Body of pancreas (tissue), 4 donors: ENCODE measurements at regions not wholly inside any gene's neighbourhood (a gene's known extent, or its start where the extent isn't known, plus 50 kb on each side); places are given as distances from the start of the nearest gene placed in this dataset.

ENCODE experiments used
- ATAC-seq: fragments of 150-250 bp; one replicate; pipeline ENCODE4 v1.9.1; 2016
- DNase-seq, 4 donors: peaks; one replicate each; pipeline ENCODE4 v3.0.0-alpha.2; 2019
- H3K27ac ChIP-seq, 4 donors: fragments of 200-600 bp; sonication (generic); 1 replicate in 3 of 4; 2 replicates in 1 of 4; pipeline versions ENCODE4 v1.5.1 to v1.6.1; 2016 to 2019; ENCODE audit warnings: mild to moderate bottlenecking in 1 of 4, mixed read lengths in 1 of 4, moderate library complexity in 1 of 4
- H3K27me3 ChIP-seq, 2 donors: fragments of 200-600 bp; sonication (generic); one replicate each; pipeline ENCODE4 v1.6.0; 2016; ENCODE audit warnings: mild to moderate bottlenecking in 1 of 2
- H3K36me3 ChIP-seq, 2 donors: fragments of 200-600 bp; sonication (generic); replicated peaks in 1 of 2; 2 replicates each; pipeline ENCODE4 v1.5.1; 2016; ENCODE audit warnings: low read depth in 2 of 2; ENCODE audit not compliant: insufficient read depth in 1 of 2
- H3K4me1 ChIP-seq: fragments of 200-600 bp; sonication (generic); one replicate; pipeline ENCODE4 v1.6.0; 2016
- H3K4me3 ChIP-seq, 2 donors: fragments of 200-600 bp; sonication (generic); 1 replicate in 1 of 2; 2 replicates in 1 of 2; pipeline ENCODE4 v1.5.1; 2016 to 2019
- H3K9me3 ChIP-seq, 3 donors: fragments of 200-600 bp; sonication (generic); 1 replicate in 2 of 3; 2 replicates in 1 of 3; pipeline ENCODE4 v1.5.1; 2016
- POLR2A ChIP-seq, 3 donors: fragments of 450-650 bp; IDR thresholded peaks; one replicate each; pipeline ENCODE4 v1.6.1; 2016; ENCODE audit warnings: antibody characterized with exemption in 3 of 3, mild to moderate bottlenecking in 2 of 3
- WGBS, 2 donors: methylation state at CpG; one replicate each; pipeline ENCODE4 v1.1.5; 2017; 5-methylcytosine and 5-hydroxymethylcytosine counted together
- intact Hi-C: fragments of 100-400 bp; cut with DNase I; formaldehyde crosslinking; loops from one replicate; pipeline ENCODE4 v1.15.1; 2023
- TF ChIP-seq, protein P1 (sequence below), 7 experiments: fragments of 450-650 bp in 4 of 7; fragments of 200-600 bp in 3 of 7; sonication (generic) in 3 of 7; IDR thresholded peaks; one replicate each; pipeline ENCODE4 v1.5.1; 2016 to 2019; ENCODE audit warnings: antibody characterized with exemption in 7 of 7

DNA sequence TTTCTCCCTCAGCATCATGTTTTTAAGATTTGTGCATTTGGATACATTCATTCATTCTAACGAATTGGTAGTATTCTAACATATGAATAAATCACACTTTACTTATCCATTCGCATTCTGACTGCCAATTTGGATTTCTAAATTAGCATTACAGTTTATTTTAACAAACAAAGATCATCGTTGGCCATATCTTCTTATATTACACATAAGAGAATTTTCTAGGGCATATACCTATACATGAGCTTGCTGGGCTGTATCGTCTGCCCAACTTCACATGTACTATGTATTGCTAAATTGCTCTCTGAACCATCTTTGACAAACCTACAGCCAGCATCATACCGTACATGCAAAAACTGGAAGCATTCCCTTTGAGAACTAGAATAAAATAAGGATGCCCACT is 265.8 kb upstream of the PPP2R3A start:
- no peak for ATAC-seq
- Histone ChIP-seq H3K9me3 (no peaks in the 10 kb centered on the region), H3K27ac (no peak overlapping the region), H3K4me1 (no peaks in the 10 kb centered on the region), H3K27me3 (no peaks in the 10 kb centered on the region), H3K4me3 (no peak overlapping the region), H3K36me3 (no peaks in the 10 kb centered on the region)
- TF ChIP-seq, protein P1, sequence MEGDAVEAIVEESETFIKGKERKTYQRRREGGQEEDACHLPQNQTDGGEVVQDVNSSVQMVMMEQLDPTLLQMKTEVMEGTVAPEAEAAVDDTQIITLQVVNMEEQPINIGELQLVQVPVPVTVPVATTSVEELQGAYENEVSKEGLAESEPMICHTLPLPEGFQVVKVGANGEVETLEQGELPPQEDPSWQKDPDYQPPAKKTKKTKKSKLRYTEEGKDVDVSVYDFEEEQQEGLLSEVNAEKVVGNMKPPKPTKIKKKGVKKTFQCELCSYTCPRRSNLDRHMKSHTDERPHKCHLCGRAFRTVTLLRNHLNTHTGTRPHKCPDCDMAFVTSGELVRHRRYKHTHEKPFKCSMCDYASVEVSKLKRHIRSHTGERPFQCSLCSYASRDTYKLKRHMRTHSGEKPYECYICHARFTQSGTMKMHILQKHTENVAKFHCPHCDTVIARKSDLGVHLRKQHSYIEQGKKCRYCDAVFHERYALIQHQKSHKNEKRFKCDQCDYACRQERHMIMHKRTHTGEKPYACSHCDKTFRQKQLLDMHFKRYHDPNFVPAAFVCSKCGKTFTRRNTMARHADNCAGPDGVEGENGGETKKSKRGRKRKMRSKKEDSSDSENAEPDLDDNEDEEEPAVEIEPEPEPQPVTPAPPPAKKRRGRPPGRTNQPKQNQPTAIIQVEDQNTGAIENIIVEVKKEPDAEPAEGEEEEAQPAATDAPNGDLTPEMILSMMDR (IDR thresholded peaks at IDR 0.05) = no peak
- TF ChIP-seq POLR2A (IDR thresholded peaks at IDR 0.05) = no peak
- whole genome bisulfite sequencing, 2 donors = 55 to 64% methylated on average over 5 of the region's 5 CpGs
- intact Hi-C loops = no loop called here
- no peak for DNase-seq

DNA sequence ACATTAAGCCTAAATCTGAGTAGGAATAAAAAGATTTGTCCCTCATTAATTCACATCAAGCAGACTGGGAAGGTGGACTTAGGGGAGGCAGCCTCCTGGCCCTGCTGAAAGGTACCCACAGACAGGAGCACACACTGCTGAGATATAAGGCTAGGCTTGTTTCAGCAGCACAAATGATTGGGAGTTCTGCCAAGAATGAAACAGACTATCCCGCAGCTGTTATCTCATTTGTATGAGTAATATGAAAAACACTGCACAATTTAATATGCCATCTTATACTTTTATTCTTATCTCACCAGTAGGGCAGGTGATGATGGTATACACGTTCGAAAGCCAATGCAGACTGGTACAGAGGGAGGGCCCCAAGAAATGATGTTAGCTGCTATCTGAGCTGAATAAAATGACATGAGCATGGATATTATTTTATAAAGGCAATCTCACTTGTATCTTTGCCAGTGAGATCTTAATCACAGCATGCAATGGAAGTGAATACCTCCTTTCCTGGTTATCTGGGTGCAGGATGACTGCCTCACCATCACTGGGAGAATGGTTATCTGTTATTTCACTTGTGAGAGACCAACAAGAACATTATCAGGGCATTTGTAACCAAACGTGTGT is 258.7 kb upstream of the PPP2R3A start:
- WGBS, 2 donors = 36% methylated on average over 4 of the region's 4 CpGs
- no peak overlapping the region for H3K4me3 ChIP-seq
- H3K27me3 ChIP-seq = no peaks in the 10 kb centered on the region
- TF ChIP-seq, protein P1 (IDR thresholded peaks at IDR 0.05) = no peak
- no peak for TF ChIP-seq POLR2A (IDR thresholded peaks at IDR 0.05)
- H3K4me1 ChIP-seq = no peaks in the 10 kb centered on the region
- H3K27ac ChIP-seq = no peak overlapping the region
- intact Hi-C loops = no loop called here
- DNase-seq (no peak), ATAC-seq (no peak)
- H3K36me3 ChIP-seq = no peaks in the 10 kb centered on the region
- no peaks in the 10 kb centered on the region for H3K9me3 ChIP-seq

DNA sequence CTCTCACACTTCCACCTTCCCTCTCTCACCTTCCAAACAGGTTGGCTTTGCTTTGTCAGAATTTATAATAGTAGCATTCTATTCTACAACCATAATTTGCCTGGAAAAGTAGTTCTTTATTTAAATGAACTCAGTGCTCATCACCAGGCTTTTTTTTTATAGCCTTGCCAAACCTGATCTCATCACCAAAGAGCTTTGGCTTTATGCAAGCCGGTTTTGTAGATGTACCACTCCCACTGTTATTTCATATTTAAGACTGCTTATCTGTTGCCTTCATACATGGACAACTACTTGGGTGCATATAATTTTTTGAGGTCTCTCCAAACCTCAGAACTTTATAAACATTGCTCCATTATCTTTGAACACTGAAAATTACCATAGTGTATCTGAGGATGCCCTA is 246.1 kb upstream of the PPP2R3A start:
- DNase-seq (no peak), ATAC-seq (no peak)
- Histone ChIP-seq H3K9me3 (no peaks in the 10 kb centered on the region), H3K36me3 (no peaks in the 10 kb centered on the region), H3K4me1 (no peaks in the 10 kb centered on the region), H3K27me3 (no peaks in the 10 kb centered on the region), H3K27ac (no peak overlapping the region), H3K4me3 (no peak overlapping the region)
- WGBS, 2 donors = 65% methylated on average over 1 of the region's 1 CpG
- intact Hi-C loops = no loop called here
- TF ChIP-seq, protein P1 (IDR thresholded peaks at IDR 0.05) = no peak
- TF ChIP-seq POLR2A (IDR thresholded peaks at IDR 0.05) = no peak

DNA sequence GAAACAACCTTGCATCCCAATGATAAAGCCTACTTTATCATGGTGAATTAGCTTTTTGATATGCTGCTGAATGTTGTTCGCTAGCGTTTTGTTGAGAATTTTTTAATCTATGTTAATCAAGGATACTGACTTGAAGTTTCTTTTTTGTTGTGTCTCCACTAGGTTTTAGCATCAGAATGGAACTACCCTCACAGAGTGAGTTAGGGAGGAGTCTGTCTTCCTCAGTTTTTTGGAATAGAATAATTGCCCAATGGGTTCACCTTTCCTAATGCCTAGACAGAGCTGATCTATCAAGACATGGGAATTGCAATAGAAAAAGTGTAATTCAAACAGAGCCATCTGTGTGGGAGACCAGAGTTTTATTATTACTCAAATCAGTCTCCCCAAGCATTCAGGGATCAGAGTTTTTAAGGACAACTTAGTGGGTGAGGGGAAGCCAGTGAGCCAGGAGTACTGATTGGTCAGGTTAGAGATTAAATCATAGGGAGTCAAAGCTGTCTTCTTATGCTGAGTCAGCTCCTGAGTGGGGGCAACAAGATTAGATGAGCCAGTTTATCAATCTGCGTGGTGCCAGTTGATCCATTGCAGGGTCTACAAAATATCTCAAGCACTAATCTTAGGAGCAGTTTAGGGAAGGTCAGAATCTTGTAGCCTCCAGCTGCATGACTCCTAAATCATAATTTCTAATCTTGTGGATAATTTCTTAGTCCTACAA is 237.4 kb upstream of the PPP2R3A start:
- intact Hi-C loops = no loop called here
- Histone ChIP-seq H3K36me3 (no peaks in the 10 kb centered on the region), H3K4me1 (no peaks in the 10 kb centered on the region), H3K9me3 (no peaks in the 10 kb centered on the region), H3K4me3 (no peak overlapping the region), H3K27ac (no peak overlapping the region), H3K27me3 (no peaks in the 10 kb centered on the region)
- TF ChIP-seq POLR2A (IDR thresholded peaks at IDR 0.05) = no peak
- TF ChIP-seq, protein P1 (IDR thresholded peaks at IDR 0.05) = no peak
- ATAC-seq (no peak), DNase-seq (no peak)
- 65 to 67% methylated on average over 3 of the region's 3 CpGs for WGBS, 2 donors

DNA sequence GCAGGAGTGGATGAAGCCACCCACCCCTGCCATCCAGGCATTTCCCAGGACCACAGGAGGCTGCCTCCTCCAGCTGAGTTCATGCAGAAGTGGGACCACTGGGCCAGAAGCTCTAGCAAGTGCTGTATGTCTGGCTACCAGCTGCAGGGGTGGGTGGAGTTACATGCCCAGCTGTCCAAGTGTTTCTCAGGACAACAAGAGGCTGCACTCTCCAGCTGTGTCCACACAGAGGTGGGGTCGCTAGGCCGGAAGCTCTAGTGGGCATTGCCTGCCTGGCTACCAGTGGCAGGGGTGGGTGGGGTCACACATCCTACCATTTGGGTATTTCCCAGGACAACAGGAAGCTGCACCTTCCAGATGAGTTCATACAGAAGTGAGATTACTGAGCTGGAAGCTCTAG is 234.0 kb upstream of the PPP2R3A start:
- Histone ChIP-seq H3K4me1 (no peaks in the 10 kb centered on the region), H3K9me3 (no peaks in the 10 kb centered on the region), H3K27me3 (no peaks in the 10 kb centered on the region), H3K27ac (no peak overlapping the region), H3K36me3 (no peaks in the 10 kb centered on the region), H3K4me3 (no peak overlapping the region)
- WGBS, 2 donors = 62 to 67% methylated on average over 2 of the region's 2 CpGs
- ATAC-seq = no peak
- intact Hi-C loops = no loop called here
- DNase-seq = no peak
- no peak for TF ChIP-seq POLR2A (IDR thresholded peaks at IDR 0.05)
- TF ChIP-seq, protein P1 (IDR thresholded peaks at IDR 0.05) = no peak
